Keratinocyte (primary cell): ENCODE measurements at regions not wholly inside any gene's neighbourhood (a gene's known extent, or its start where the extent isn't known, plus 50 kb on each side); places are given as distances from the start of the nearest gene placed in this dataset.

Experiments
- DNase-seq: peaks from one replicate; pipeline ENCODE4 v3.0.0-alpha.2; 2011; ENCODE audit warnings: low read depth, missing footprints, low spot score
- FAIRE-seq: peaks from 2 replicates; lab custom pipeline; 2011; peaks lifted over from hg19 to GRCh38; lab: Jason Lieb, UNC
- H2AFZ ChIP-seq: 2 replicates; pipeline ENCODE4 v1.6.0; 2012; ENCODE audit warnings: low read length, control low read depth, inconsistent platforms; ENCODE audit not compliant: control insufficient read depth
- H3K27ac ChIP-seq: 2 replicates; pipeline ENCODE4 v1.5.1; 2011; ENCODE audit warnings: low read length; ENCODE audit not compliant: control insufficient read depth, insufficient read depth
- H3K27me3 ChIP-seq: 3 replicates; pipeline ENCODE4 v1.6.0; 2011; ENCODE audit warnings: low read length; ENCODE audit not compliant: control insufficient read depth, insufficient read depth; ENCODE audit errors: extremely low read depth
- H3K36me3 ChIP-seq, 2 experiments: 2 replicates in 1 of 2; 3 replicates in 1 of 2; pipeline ENCODE4 v1.5.1; 2011; ENCODE audit warnings: low read length in 2 of 2, mild to moderate bottlenecking in 1 of 2; ENCODE audit not compliant: control insufficient read depth in 2 of 2, insufficient read depth in 2 of 2; ENCODE audit errors: extremely low read depth in 1 of 2
- H3K4me1 ChIP-seq: 3 replicates; pipeline ENCODE4 v1.5.1; 2011; ENCODE audit warnings: low read length; ENCODE audit not compliant: control insufficient read depth, insufficient read depth; ENCODE audit errors: extremely low read depth
- H3K4me2 ChIP-seq: 3 replicates; pipeline ENCODE4 v1.6.0; 2011; ENCODE audit warnings: low read depth, low read length; ENCODE audit not compliant: control insufficient read depth, insufficient read depth; ENCODE audit errors: extremely low read depth
- H3K4me3 ChIP-seq, 3 experiments: fragments of 200-600 bp in 1 of 3; sonication (generic) in 1 of 3; 2 replicates in 2 of 3; 3 replicates in 1 of 3; pipeline ENCODE4 v1.5.1; 2011 to 2016; ENCODE audit warnings: low read length in 3 of 3, mild to moderate bottlenecking in 3 of 3, control low read depth in 2 of 3, inconsistent platforms in 1 of 3, low read depth in 1 of 3, mixed read lengths in 1 of 3, mixed run types in 1 of 3, moderate library complexity in 1 of 3; ENCODE audit not compliant: control insufficient read depth in 2 of 3, insufficient read depth in 2 of 3; ENCODE audit errors: extremely low read depth in 1 of 3
- H3K79me2 ChIP-seq: 2 replicates; pipeline ENCODE4 v1.6.0; 2012; ENCODE audit warnings: low read length; ENCODE audit not compliant: control insufficient read depth, insufficient read depth
- H3K9ac ChIP-seq: 3 replicates; pipeline ENCODE4 v1.6.0; 2011; ENCODE audit warnings: low read length; ENCODE audit not compliant: control insufficient read depth, insufficient read depth; ENCODE audit errors: extremely low read depth
- H3K9me1 ChIP-seq: 3 replicates; pipeline ENCODE4 v1.6.0; 2011; ENCODE audit warnings: low read length; ENCODE audit not compliant: control insufficient read depth, insufficient read depth; ENCODE audit errors: extremely low read depth
- H3K9me3 ChIP-seq: 2 replicates; pipeline ENCODE4 v1.5.1; 2012; ENCODE audit warnings: low read depth, low read length; ENCODE audit not compliant: control insufficient read depth
- H4K20me1 ChIP-seq: 3 replicates; pipeline ENCODE4 v1.6.0; 2011; ENCODE audit warnings: low read length; ENCODE audit not compliant: control insufficient read depth, insufficient read depth; ENCODE audit errors: extremely low read depth
- CTCF ChIP-seq, 3 experiments: IDR thresholded peaks in 1 of 3; conservative IDR thresholded peaks in 1 of 3; optimal IDR thresholded peaks in 1 of 3; 2 replicates in 2 of 3; 3 replicates in 1 of 3; pipeline versions ENCODE3 to v1.5.1; 2011; ENCODE audit warnings: low read length in 3 of 3, mild to moderate bottlenecking in 3 of 3, moderate library complexity in 2 of 3, control low read depth in 1 of 3, inconsistent platforms in 1 of 3; ENCODE audit not compliant: insufficient read depth in 2 of 3; ENCODE audit errors: extremely low read depth in 1 of 3
- EZH2 ChIP-seq: IDR thresholded peaks from one replicate; pipeline ENCODE4 v1.6.1; 2012; ENCODE audit warnings: inconsistent platforms, mild to moderate bottlenecking, low read length, moderate library complexity
- dilution Hi-C: fragments of 300-500 bp; cut with MboI; formaldehyde crosslinking; loops from one replicate; pipeline ENCODE4 v1.7.0; 2020; ENCODE audit warnings: low sequenced_read_pairs; ENCODE audit not compliant: extremely low pct_ligation_motif_present

- no peak for TF ChIP-seq EZH2
- TF ChIP-seq CTCF (optimal IDR thresholded peaks at IDR 0.05 in 1 of 3, IDR thresholded peaks at IDR 0.05 in 1 of 3, conservative IDR thresholded peaks at IDR 0.05 in 1 of 3; ENCODE audit: extremely low read depth in 1 of 3, insufficient read depth in 2 of 3, low read length in 3 of 3): no peak
- Histone ChIP-seq H3K4me2 (no peak overlapping the region), H3K4me3 (no peak overlapping the region), H3K27me3 (no peaks in the 10 kb centered on the region), H3K36me3 (no peaks in the 10 kb centered on the region), H3K4me1 (no peaks in the 10 kb centered on the region), H3K9ac (no peak overlapping the region), H3K9me3 (no peaks in the 10 kb centered on the region), H3K27ac (no peak overlapping the region), H3K79me2 (no peaks in the 10 kb centered on the region), H2AFZ (no peak overlapping the region), H3K9me1 (no peaks in the 10 kb centered on the region), H4K20me1 (no peaks in the 10 kb centered on the region)
- DNase-seq (no peak), FAIRE-seq (no peak)
- dilution Hi-C loops: no loop called here
Measured at GRCh38 chr14:101234999-101235334, 326.3 kb upstream of the DIO3 start.

GRCh38 chr14:101235335-101236103 is 325.8 kb upstream of the DIO3 start:
- no peaks in the 10 kb centered on the region for H3K36me3 ChIP-seq
- no peak overlapping the region for H3K4me2 ChIP-seq
- H3K4me1 ChIP-seq: no peaks in the 10 kb centered on the region
- H3K27me3 ChIP-seq: no peaks in the 10 kb centered on the region
- H3K9me1 ChIP-seq: no peaks in the 10 kb centered on the region
- no peak overlapping the region for H3K4me3 ChIP-seq
- no peaks in the 10 kb centered on the region for H4K20me1 ChIP-seq
- no peak overlapping the region for H3K9ac ChIP-seq
- H3K27ac ChIP-seq: no peak overlapping the region
- dilution Hi-C loops: no loop called here
- no peak overlapping the region for H2AFZ ChIP-seq
- no peaks in the 10 kb centered on the region for H3K9me3 ChIP-seq
- DNase-seq: no peak
- FAIRE-seq: no peak
- TF ChIP-seq EZH2: no peak
- peak in 2 of 3 experiments; percentile 55 to 61 for TF ChIP-seq CTCF (optimal IDR thresholded peaks at IDR 0.05 in 1 of 3, IDR thresholded peaks at IDR 0.05 in 1 of 3, conservative IDR thresholded peaks at IDR 0.05 in 1 of 3; ENCODE audit: extremely low read depth in 1 of 3, insufficient read depth in 2 of 3, low read length in 3 of 3)
- H3K79me2 ChIP-seq: no peaks in the 10 kb centered on the region
